WTC11 (cell line): ENCODE measurements at regions not wholly inside any gene's neighbourhood (a gene's known extent, or its start where the extent isn't known, plus 50 kb on each side); places are given as distances from the start of the nearest gene placed in this dataset.

ENCODE experiments used
- ATAC-seq: fragments of 200-7000 bp; cut with Tn5 transposase; 2 replicates; pipeline ENCODE4 v1.10.0; 2021; ENCODE audit warnings: mild to moderate bottlenecking, moderate library complexity
- CTCF ChIA-PET: fragments of 300-600 bp; sonication (Branson Sonifier 250); formaldehyde crosslinking; loops from one replicate; lab custom pipeline; 2021; ENCODE audit warnings: antibody characterized with exemption; lab: Charles Lee
- POLR2A ChIA-PET: fragments of 350-600 bp; sonication (Branson Sonifier 250); formaldehyde crosslinking; loops from one replicate; lab custom pipeline; 2021; ENCODE audit warnings: antibody characterized with exemption; lab: Charles Lee
- DNase-seq: peaks from one replicate; pipeline ENCODE4 v3.0.0; 2021; ENCODE audit warnings: low spot score
- H3K27ac Mint-ChIP-seq: 2 replicates; pipeline ENCODE4 v1.8.0; 2021; ENCODE audit warnings: mixed read lengths
- H3K27me3 Mint-ChIP-seq: 2 replicates; pipeline ENCODE4 v1.8.0; 2021; ENCODE audit warnings: low read depth, mild to moderate bottlenecking, moderate library complexity, mixed read lengths
- H3K36me3 Mint-ChIP-seq: 2 replicates; pipeline ENCODE4 v1.8.0; 2021; ENCODE audit warnings: mixed read lengths
- H3K4me1 Mint-ChIP-seq: 2 replicates; pipeline ENCODE4 v1.8.0; 2022; ENCODE audit warnings: mixed read lengths
- H3K4me3 Mint-ChIP-seq: 2 replicates; pipeline ENCODE4 v1.8.0; 2021; ENCODE audit warnings: mild to moderate bottlenecking, moderate library complexity, mixed read lengths
- H3K9me3 Mint-ChIP-seq: 2 replicates; pipeline ENCODE4 v1.8.0; 2021; ENCODE audit warnings: mixed read lengths
- ATF1 ChIP-seq: sonication (generic); formaldehyde crosslinking; IDR thresholded peaks from 2 replicates; pipeline ENCODE4 v1.8.1; 2023; ENCODE audit warnings: mild to moderate bottlenecking, moderate library complexity, missing genetic modification reagents
- ATF3 ChIP-seq: sonication (generic); formaldehyde crosslinking; conservative IDR thresholded peaks from 2 replicates; pipeline ENCODE4 v1.8.1; 2022; ENCODE audit warnings: mild to moderate bottlenecking, missing genetic modification reagents
- CBFB ChIP-seq: sonication (generic); formaldehyde crosslinking; IDR thresholded peaks from 2 replicates; pipeline ENCODE4 v1.8.1; 2022; ENCODE audit warnings: mild to moderate bottlenecking, low read depth, missing genetic modification reagents
- CDX4 ChIP-seq: fragments of 250-450 bp; sonication (Bioruptor Pico); IDR thresholded peaks from 2 replicates; pipeline ENCODE4 v1.9.0; 2021; ENCODE audit warnings: moderate library complexity, mild to moderate bottlenecking, inconsistent platforms, borderline replicate concordance
- E2F1 ChIP-seq: sonication (generic); formaldehyde crosslinking; IDR thresholded peaks from 2 replicates; pipeline ENCODE4 v1.8.0; 2022; ENCODE audit warnings: mild to moderate bottlenecking, missing genetic modification reagents
- E2F5 ChIP-seq: sonication (generic); formaldehyde crosslinking; IDR thresholded peaks from 2 replicates; pipeline ENCODE4 v1.8.1; 2022; ENCODE audit warnings: mild to moderate bottlenecking, moderate library complexity, missing genetic modification reagents
- JAZF1 ChIP-seq: fragments of 250-450 bp; sonication (Bioruptor Pico); IDR thresholded peaks from 2 replicates; pipeline ENCODE4 v1.9.0; 2021; ENCODE audit warnings: moderate library complexity, mild to moderate bottlenecking, inconsistent platforms
- KAT7 ChIP-seq: sonication (generic); formaldehyde crosslinking; IDR thresholded peaks from 2 replicates; pipeline ENCODE4 v1.8.1; 2023; ENCODE audit warnings: missing genetic modification reagents, mild to moderate bottlenecking, borderline replicate concordance
- MXD4 ChIP-seq: fragments of 250-450 bp; sonication (Bioruptor Pico); IDR thresholded peaks from 2 replicates; pipeline ENCODE4 v1.8.0; 2021; ENCODE audit warnings: mild to moderate bottlenecking, moderate library complexity, borderline replicate concordance
- MYBL2 ChIP-seq: sonication (generic); formaldehyde crosslinking; IDR thresholded peaks from 2 replicates; pipeline ENCODE4 v1.8.1; 2023; ENCODE audit warnings: mild to moderate bottlenecking, moderate library complexity, missing genetic modification reagents
- OVOL2 ChIP-seq: fragments of 250-450 bp; sonication (Bioruptor Pico); IDR thresholded peaks from 2 replicates; pipeline ENCODE4 v1.9.0; 2021; ENCODE audit warnings: mild to moderate bottlenecking, borderline replicate concordance
- RORB ChIP-seq: fragments of 250-450 bp; sonication (Bioruptor Pico); IDR thresholded peaks from 2 replicates; pipeline ENCODE4 v1.9.0; 2021; ENCODE audit warnings: mild to moderate bottlenecking
- TCF7 ChIP-seq: sonication (generic); formaldehyde crosslinking; IDR thresholded peaks from 2 replicates; pipeline ENCODE4 v1.8.0; 2022; ENCODE audit warnings: mild to moderate bottlenecking, low read depth, missing genetic modification reagents, moderate library complexity
- TP53 ChIP-seq: sonication (generic); formaldehyde crosslinking; IDR thresholded peaks from 2 replicates; pipeline ENCODE4 v1.8.1; 2023; ENCODE audit warnings: mild to moderate bottlenecking, missing genetic modification reagents
- ZBTB21 ChIP-seq: sonication (generic); formaldehyde crosslinking; IDR thresholded peaks from 2 replicates; pipeline ENCODE4 v1.8.1; 2023; ENCODE audit warnings: mild to moderate bottlenecking, missing genetic modification reagents, borderline replicate concordance
- ZNF232 ChIP-seq: sonication (generic); formaldehyde crosslinking; IDR thresholded peaks from 2 replicates; pipeline ENCODE4 v1.8.0; 2022; ENCODE audit warnings: mild to moderate bottlenecking, missing genetic modification reagents
- ZNF416 ChIP-seq: fragments of 250-450 bp; sonication (Bioruptor Pico); IDR thresholded peaks from 2 replicates; pipeline ENCODE4 v1.9.0; 2021; ENCODE audit warnings: mild to moderate bottlenecking, inconsistent platforms
- ZNF425 ChIP-seq: fragments of 250-450 bp; sonication (Bioruptor Pico); conservative IDR thresholded peaks from 2 replicates; pipeline ENCODE4 v1.9.0; 2021; ENCODE audit warnings: mild to moderate bottlenecking
- ZNF512 ChIP-seq: sonication (generic); formaldehyde crosslinking; IDR thresholded peaks from 2 replicates; pipeline ENCODE4 v1.8.1; 2022; ENCODE audit warnings: missing genetic modification reagents, borderline replicate concordance
- ZNF532 ChIP-seq: fragments of 250-450 bp; sonication (Bioruptor Pico); IDR thresholded peaks from 2 replicates; pipeline ENCODE4 v1.9.0; 2021; ENCODE audit warnings: mild to moderate bottlenecking, borderline replicate concordance

- ChIA-PET CTCF (no interaction called here), POLR2A (no interaction called here)
- DNase-seq: no peak
- TF ChIP-seq E2F5 (no peak), MXD4 (CRISPR knock-in tag) (no peak), TCF7 (CRISPR knock-in tag) (no peak), ZNF416 (CRISPR knock-in tag) (no peak), ATF3 (no peak), E2F1 (CRISPR knock-in tag) (no peak), ZBTB21 (no peak), ZNF232 (CRISPR knock-in tag) (no peak), RORB (no peak), MYBL2 (no peak), ZNF512 (CRISPR knock-in tag) (no peak), ATF1 (CRISPR knock-in tag) (no peak), CDX4 (CRISPR knock-in tag) (no peak), CBFB (no peak), ZNF532 (CRISPR knock-in tag) (no peak), JAZF1 (CRISPR knock-in tag) (no peak), KAT7 (no peak), ZNF425 (no peak), OVOL2 (CRISPR knock-in tag) (no peak), TP53 (CRISPR knock-in tag) (no peak)
- Mint-ChIP-seq H3K4me1 (no peaks in the 10 kb centered on the region), H3K36me3 (peaks cover 35% of the 10 kb centered on the region), H3K4me3 (no peak overlapping the region), H3K27ac (no peak overlapping the region), H3K9me3 (peaks cover 57% of the 10 kb centered on the region), H3K27me3 (no peaks in the 10 kb centered on the region; the same call in 1 of the 2 replicates)
- no peak for ATAC-seq
Observed at GRCh38 chr17:53687324-53687723, 135.4 kb upstream of the KIF2B start.
